NCI-H774 (cell line): ENCODE measurements at regions not wholly inside any gene's neighbourhood (a gene's known extent, or its start where the extent isn't known, plus 50 kb on each side); places are given as distances from the start of the nearest gene placed in this dataset.

Experiments
- DNase-seq: peaks from one replicate; lab custom pipeline; 2025; lab: John Stamatoyannopoulos, UW

GRCh38 chr3:175865724-175866123 is 1006.6 kb downstream of the NAALADL2 start:
- no peak for DNase-seq

GRCh38 chr3:175861916-175862315 is 1002.8 kb downstream of the NAALADL2 start:
- DNase-seq: no peak
